H1 (cell line): ENCODE measurements at regions not wholly inside any gene's neighbourhood (a gene's known extent, or its start where the extent isn't known, plus 50 kb on each side); places are given as distances from the start of the nearest gene placed in this dataset.

ENCODE experiments used
- CTCF ChIA-PET: fragments of 300-600 bp; sonication (Branson Sonifier 250); formaldehyde crosslinking; loops from one replicate; lab custom pipeline; 2021; ENCODE audit not compliant: partially characterized antibody; lab: Charles Lee
- POLR2A ChIA-PET: fragments of 300-600 bp; sonication (Branson Sonifier 250); formaldehyde crosslinking; loops from one replicate; lab custom pipeline; 2021; ENCODE audit warnings: inconsistent platforms; ENCODE audit not compliant: partially characterized antibody; lab: Charles Lee
- DNase-seq, 2 experiments: peaks; one replicate each; pipeline versions ENCODE4 v3.0.0 to v3.0.0-alpha.2; 2010 to 2022; ENCODE audit warnings: low spot score in 2 of 2, low read depth in 1 of 2, mixed read lengths in 1 of 2
- FAIRE-seq: peaks from 2 replicates; lab custom pipeline; 2011; peaks lifted over from hg19 to GRCh38; lab: Jason Lieb, UNC
- H2AFZ ChIP-seq: 2 replicates; pipeline ENCODE4 v1.8.1; 2012; ENCODE audit warnings: low read length, inconsistent platforms
- H2AK5ac ChIP-seq: 2 replicates; pipeline ENCODE4 v1.6.1; 2013; ENCODE audit warnings: low read depth, low read length
- H2BK120ac ChIP-seq: replicated peaks from 2 replicates; pipeline ENCODE3; 2013; ENCODE audit warnings: low read depth, low read length, inconsistent platforms
- H2BK12ac ChIP-seq: 2 replicates; pipeline ENCODE4 v1.6.1; 2013; ENCODE audit warnings: low read depth, low read length
- H2BK15ac ChIP-seq: 2 replicates; pipeline ENCODE4 v1.6.1; 2013; ENCODE audit warnings: low read length
- H2BK20ac ChIP-seq: 2 replicates; pipeline ENCODE4 v1.6.1; 2013; ENCODE audit warnings: low read length
- H2BK5ac ChIP-seq: 2 replicates; pipeline ENCODE4 v1.6.1; 2013; ENCODE audit warnings: low read depth, low read length
- H3K14ac ChIP-seq: 2 replicates; pipeline ENCODE4 v1.6.1; 2013; ENCODE audit warnings: inconsistent platforms; ENCODE audit not compliant: insufficient read length
- H3K18ac ChIP-seq: 2 replicates; pipeline ENCODE4 v1.6.1; 2013; ENCODE audit warnings: low read length; ENCODE audit errors: extremely low read depth
- H3K23ac ChIP-seq: 2 replicates; pipeline ENCODE4 v1.6.1; 2013; ENCODE audit warnings: inconsistent platforms; ENCODE audit not compliant: insufficient read length
- H3K23me2 ChIP-seq: 2 replicates; pipeline ENCODE4 v1.6.1; 2013; ENCODE audit warnings: low read depth, low read length
- H3K27ac ChIP-seq: 2 replicates; pipeline ENCODE4 v1.6.1; 2011; ENCODE audit warnings: low read depth, low read length, inconsistent platforms
- H3K27me3 ChIP-seq, 4 experiments: replicated peaks in 1 of 4; 1 replicate in 1 of 4; 2 replicates in 3 of 4; pipeline versions ENCODE4 v1.6.1 to v1.8.1; 2011 to 2013; ENCODE audit warnings: low read length in 3 of 4, mild to moderate bottlenecking in 3 of 4, inconsistent platforms in 2 of 4, mixed read lengths in 2 of 4, moderate library complexity in 1 of 4; ENCODE audit not compliant: control insufficient read depth in 3 of 4, insufficient read depth in 3 of 4; ENCODE audit errors: extremely low read depth in 1 of 4
- H3K36me3 ChIP-seq, 4 experiments: 2 replicates each; pipeline versions ENCODE4 v1.6.1 to v1.8.1; 2011 to 2013; ENCODE audit warnings: mild to moderate bottlenecking in 4 of 4, low read length in 3 of 4, moderate library complexity in 2 of 4, control low read depth in 1 of 4, inconsistent platforms in 1 of 4; ENCODE audit not compliant: insufficient read depth in 4 of 4, control insufficient read depth in 2 of 4
- H3K4ac ChIP-seq: replicated peaks from 2 replicates; pipeline ENCODE3; 2013; ENCODE audit warnings: low read length, low read depth, mixed read lengths, inconsistent platforms; ENCODE audit not compliant: insufficient read length
- H3K4me1 ChIP-seq, 4 experiments: replicated peaks in 1 of 4; 1 replicate in 1 of 4; 2 replicates in 3 of 4; pipeline versions ENCODE4 v1.6.1 to v1.8.1; 2011 to 2013; ENCODE audit warnings: low read length in 3 of 4, inconsistent platforms in 2 of 4, mixed read lengths in 1 of 4; ENCODE audit not compliant: insufficient read depth in 4 of 4, control insufficient read depth in 3 of 4
- H3K4me2 ChIP-seq, 2 experiments: 2 replicates each; pipeline versions ENCODE4 v1.6.1 to v1.8.1; 2011 to 2013; ENCODE audit warnings: low read depth in 2 of 2, low read length in 2 of 2, control low read depth in 1 of 2, inconsistent platforms in 1 of 2, mild to moderate bottlenecking in 1 of 2; ENCODE audit not compliant: insufficient read depth in 1 of 2
- H3K4me3 ChIP-seq, 4 experiments: fragments of 200-600, 300-600 bp in 1 of 4; sonication (generic), shearing (Covaris generic), sonication (Bioruptor Twin) in 1 of 4; 2 replicates each; pipeline versions ENCODE4 v1.5.1 to v1.8.1; 2011 to 2016; ENCODE audit warnings: low read length in 4 of 4, low read depth in 3 of 4, control low read depth in 2 of 4, inconsistent platforms in 2 of 4, mild to moderate bottlenecking in 2 of 4, mixed read lengths in 1 of 4, moderate library complexity in 1 of 4; ENCODE audit not compliant: insufficient read depth in 2 of 4; ENCODE audit errors: extremely low read depth in 1 of 4
- H3K56ac ChIP-seq: replicated peaks from 2 replicates; pipeline ENCODE3; 2013; ENCODE audit warnings: low read depth, mild to moderate bottlenecking, mixed read lengths, low read length, inconsistent platforms; ENCODE audit not compliant: insufficient read length
- H3K79me1 ChIP-seq: 2 replicates; pipeline ENCODE4 v1.6.1; 2013; ENCODE audit warnings: low read depth, low read length, control low read depth
- H3K79me2 ChIP-seq, 2 experiments: 2 replicates each; pipeline versions ENCODE4 v1.6.1 to v1.8.1; 2012 to 2013; ENCODE audit warnings: low read length in 2 of 2, mild to moderate bottlenecking in 2 of 2, inconsistent platforms in 1 of 2; ENCODE audit not compliant: insufficient read depth in 2 of 2, control insufficient read depth in 1 of 2
- H3K9ac ChIP-seq, 4 experiments: replicated peaks in 1 of 4; 1 replicate in 1 of 4; 2 replicates in 3 of 4; pipeline versions ENCODE4 v1.6.1 to v1.8.1; 2011 to 2013; ENCODE audit warnings: low read depth in 3 of 4, low read length in 3 of 4, control low read depth in 2 of 4, mild to moderate bottlenecking in 2 of 4, moderate library complexity in 2 of 4, inconsistent platforms in 1 of 4; ENCODE audit errors: extremely low read depth in 1 of 4
- H3K9me3 ChIP-seq, 2 experiments: 2 replicates each; pipeline versions ENCODE4 v1.6.1 to v1.8.1; 2012 to 2013; ENCODE audit warnings: mild to moderate bottlenecking in 2 of 2, moderate library complexity in 2 of 2, control low read depth in 1 of 2, inconsistent platforms in 1 of 2, low read depth in 1 of 2, low read length in 1 of 2, mixed read lengths in 1 of 2; ENCODE audit not compliant: insufficient read depth in 2 of 2
- H4K20me1 ChIP-seq, 2 experiments: replicated peaks in 1 of 2; 2 replicates each; pipeline versions ENCODE3 to v1.8.1; 2011 to 2013; ENCODE audit warnings: inconsistent platforms in 2 of 2, low read length in 2 of 2, mild to moderate bottlenecking in 1 of 2; ENCODE audit not compliant: insufficient read depth in 2 of 2, control insufficient read depth in 1 of 2
- H4K5ac ChIP-seq: 2 replicates; pipeline ENCODE4 v1.6.1; 2013; ENCODE audit warnings: low read length, low read depth, mixed read lengths, inconsistent platforms; ENCODE audit not compliant: insufficient read length
- H4K8ac ChIP-seq: 2 replicates; pipeline ENCODE4 v1.8.0; 2013; ENCODE audit warnings: mild to moderate bottlenecking, moderate library complexity, low read length, inconsistent platforms; ENCODE audit not compliant: insufficient read depth; ENCODE audit errors: extremely low read depth
- H4K91ac ChIP-seq: replicated peaks from 2 replicates; pipeline ENCODE3; 2013; ENCODE audit warnings: low read length, mixed read lengths, inconsistent platforms; ENCODE audit not compliant: insufficient read length
- ASH2L ChIP-seq: fragments of 200-600, 300-600 bp; sonication (generic); IDR thresholded peaks from one replicate; pipeline ENCODE4 v1.7.1; 2017; ENCODE audit warnings: low read length
- CHD1 ChIP-seq: IDR thresholded peaks from 2 replicates; pipeline ENCODE4 v1.6.1; 2012; ENCODE audit warnings: low read depth, low read length, improper control_type of control experiment
- RAD21 ChIP-seq, 2 experiments: IDR thresholded peaks in 1 of 2; conservative IDR thresholded peaks in 1 of 2; 2 replicates each; pipeline ENCODE4 v1.6.1; 2011; ENCODE audit warnings: low read depth in 2 of 2, low read length in 2 of 2, improper control_type of control experiment in 1 of 2, inconsistent platforms in 1 of 2, mild to moderate bottlenecking in 1 of 2, moderate library complexity in 1 of 2
- SRF ChIP-seq: IDR thresholded peaks from 2 replicates; pipeline ENCODE4 v1.6.1; 2011; ENCODE audit warnings: mild to moderate bottlenecking, low read depth, low read length, moderate library complexity
- TAF7 ChIP-seq: optimal IDR thresholded peaks from 2 replicates; pipeline ENCODE3; 2011; ENCODE audit warnings: low read depth, mild to moderate bottlenecking, inconsistent platforms, low read length, moderate library complexity, borderline replicate concordance
- YY1 ChIP-seq: IDR thresholded peaks from 2 replicates; pipeline ENCODE4 v1.6.1; 2011; ENCODE audit warnings: low read depth, mild to moderate bottlenecking, low read length
- WGBS, 2 experiments: shearing (Covaris generic) in 1 of 2; methylation state at CpG; one replicate each; pipeline versions ENCODE4 v1.1.6 to v1.1.7; 2013 to 2015; ENCODE audit warnings: low lambda C conversion rate in 2 of 2, mixed read lengths in 2 of 2, inconsistent platforms in 1 of 2, low coverage in 1 of 2, missing lambda C conversion rate in 1 of 2; ENCODE audit not compliant: insufficient replicate concordance in 2 of 2, insufficient coverage in 1 of 2, insufficient read length in 1 of 2; ENCODE audit errors: extremely low coverage in 1 of 2, missing lambda C conversion rate in 1 of 2; 5-methylcytosine and 5-hydroxymethylcytosine counted together
- TF ChIP-seq, protein P1 (sequence below), 3 experiments: IDR thresholded peaks; 1 replicate in 2 of 3; 2 replicates in 1 of 3; pipeline versions ENCODE4 v1.5.1 to v1.6.1; 2011; ENCODE audit warnings: low read length in 3 of 3, mild to moderate bottlenecking in 3 of 3, inconsistent platforms in 2 of 3, low read depth in 1 of 3, moderate library complexity in 1 of 3; ENCODE audit not compliant: insufficient read depth in 1 of 3; ENCODE audit errors: control extremely low read depth in 1 of 3
- TF ChIP-seq, protein P2 (sequence below): IDR thresholded peaks from 2 replicates; pipeline ENCODE4 v1.6.1; 2012; ENCODE audit warnings: low read length, inconsistent platforms

DNA sequence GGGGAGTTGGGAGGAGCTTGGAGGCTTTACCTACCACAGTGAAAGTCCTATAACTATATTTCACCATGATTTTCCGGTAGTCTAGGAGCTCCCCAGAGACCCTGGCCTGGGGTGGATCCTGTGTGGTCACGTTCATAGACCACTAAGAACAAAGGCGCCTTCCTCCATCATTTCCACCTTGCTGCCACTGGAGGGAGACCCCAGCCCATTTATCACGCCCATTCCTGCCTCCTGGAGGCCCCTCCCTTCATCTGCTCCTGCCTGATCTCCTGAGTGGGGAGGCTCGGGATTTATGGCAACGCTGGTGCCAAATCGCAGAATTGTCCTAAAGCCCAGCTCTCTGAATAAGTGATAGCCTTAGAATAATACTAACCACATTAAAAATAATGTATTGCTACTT, 507.6 kb upstream of the SPHKAP start:
- ChIA-PET CTCF (interaction anchor here (0.6 to 3.0 kb wide), 34 partner anchors 8 to 903 kb away, joined by 3 to 32 read pairs (median 3); no protein-coding TSS in a partner anchor), POLR2A (no interaction called here)
- Histone ChIP-seq H3K56ac (no peak overlapping the region), H4K8ac (no peak overlapping the region), H4K20me1 (no peaks in the 10 kb centered on the region), H3K4me3 (no peak overlapping the region), H3K79me1 (no peaks in the 10 kb centered on the region), H2AK5ac (no peak overlapping the region), H2BK120ac (no peak overlapping the region), H3K4ac (no peak overlapping the region), H2BK20ac (no peak overlapping the region), H2BK12ac (no peak overlapping the region), H3K23me2 (no peaks in the 10 kb centered on the region; the same call in 1 of the 2 replicates), H3K14ac (no peak overlapping the region), H2AFZ (peak overlapping the region; percentile 87), H4K91ac (no peak overlapping the region), H3K9me3 (no peaks in the 10 kb centered on the region), H4K5ac (no peak overlapping the region), H3K23ac (no peak overlapping the region), H3K36me3 (no peaks in the 10 kb centered on the region), H3K18ac (no peak overlapping the region), H3K79me2 (no peaks in the 10 kb centered on the region), H3K4me1 (no peaks in the 10 kb centered on the region), H3K9ac (no peak overlapping the region), H2BK5ac (no peak overlapping the region), H2BK15ac (peak overlapping the region; percentile 53; the same call in 1 of the 2 replicates), H3K4me2 (no peak overlapping the region), H3K27ac (no peak overlapping the region), H3K27me3 (no peaks in the 10 kb centered on the region)
- DNase-seq (peak; percentile 38 to 68), FAIRE-seq (no peak)
- WGBS, 2 experiments: 56% methylated on average over 7 of the region's 7 CpGs; no CpG with 5 or more reads in 1 of the 2 experiments
- TF ChIP-seq CHD1 (no peak), RAD21 (IDR thresholded peaks at IDR 0.05 in 1 of 2, conservative IDR thresholded peaks at IDR 0.05 in 1 of 2; ENCODE audit: low read depth in 2 of 2, low read length in 2 of 2) (peak; percentile 96 to 97), ASH2L (no peak), TAF7 (no peak), YY1 (0 out of 2 replicates have a peak, but pooled peaks have one; percentile 25), SRF (no peak)
- TF ChIP-seq, protein P1, sequence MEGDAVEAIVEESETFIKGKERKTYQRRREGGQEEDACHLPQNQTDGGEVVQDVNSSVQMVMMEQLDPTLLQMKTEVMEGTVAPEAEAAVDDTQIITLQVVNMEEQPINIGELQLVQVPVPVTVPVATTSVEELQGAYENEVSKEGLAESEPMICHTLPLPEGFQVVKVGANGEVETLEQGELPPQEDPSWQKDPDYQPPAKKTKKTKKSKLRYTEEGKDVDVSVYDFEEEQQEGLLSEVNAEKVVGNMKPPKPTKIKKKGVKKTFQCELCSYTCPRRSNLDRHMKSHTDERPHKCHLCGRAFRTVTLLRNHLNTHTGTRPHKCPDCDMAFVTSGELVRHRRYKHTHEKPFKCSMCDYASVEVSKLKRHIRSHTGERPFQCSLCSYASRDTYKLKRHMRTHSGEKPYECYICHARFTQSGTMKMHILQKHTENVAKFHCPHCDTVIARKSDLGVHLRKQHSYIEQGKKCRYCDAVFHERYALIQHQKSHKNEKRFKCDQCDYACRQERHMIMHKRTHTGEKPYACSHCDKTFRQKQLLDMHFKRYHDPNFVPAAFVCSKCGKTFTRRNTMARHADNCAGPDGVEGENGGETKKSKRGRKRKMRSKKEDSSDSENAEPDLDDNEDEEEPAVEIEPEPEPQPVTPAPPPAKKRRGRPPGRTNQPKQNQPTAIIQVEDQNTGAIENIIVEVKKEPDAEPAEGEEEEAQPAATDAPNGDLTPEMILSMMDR (IDR thresholded peaks at IDR 0.05; ENCODE audit: control extremely low read depth in 1 of 3, insufficient read depth in 1 of 3, low read depth in 1 of 3, low read length in 3 of 3): peak; percentile 83 to 87 (median 85)
- TF ChIP-seq, protein P2, sequence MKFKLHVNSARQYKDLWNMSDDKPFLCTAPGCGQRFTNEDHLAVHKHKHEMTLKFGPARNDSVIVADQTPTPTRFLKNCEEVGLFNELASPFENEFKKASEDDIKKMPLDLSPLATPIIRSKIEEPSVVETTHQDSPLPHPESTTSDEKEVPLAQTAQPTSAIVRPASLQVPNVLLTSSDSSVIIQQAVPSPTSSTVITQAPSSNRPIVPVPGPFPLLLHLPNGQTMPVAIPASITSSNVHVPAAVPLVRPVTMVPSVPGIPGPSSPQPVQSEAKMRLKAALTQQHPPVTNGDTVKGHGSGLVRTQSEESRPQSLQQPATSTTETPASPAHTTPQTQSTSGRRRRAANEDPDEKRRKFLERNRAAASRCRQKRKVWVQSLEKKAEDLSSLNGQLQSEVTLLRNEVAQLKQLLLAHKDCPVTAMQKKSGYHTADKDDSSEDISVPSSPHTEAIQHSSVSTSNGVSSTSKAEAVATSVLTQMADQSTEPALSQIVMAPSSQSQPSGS: no peak
